ENCODE measurements at regions not wholly inside any gene's neighbourhood (a gene's known extent, or its start where the extent isn't known, plus 50 kb on each side); places are given as distances from the start of the nearest gene placed in this dataset.
A peak's percentile ranks its signal among the peaks of the same experiment; 100 is the strongest.

DNA sequence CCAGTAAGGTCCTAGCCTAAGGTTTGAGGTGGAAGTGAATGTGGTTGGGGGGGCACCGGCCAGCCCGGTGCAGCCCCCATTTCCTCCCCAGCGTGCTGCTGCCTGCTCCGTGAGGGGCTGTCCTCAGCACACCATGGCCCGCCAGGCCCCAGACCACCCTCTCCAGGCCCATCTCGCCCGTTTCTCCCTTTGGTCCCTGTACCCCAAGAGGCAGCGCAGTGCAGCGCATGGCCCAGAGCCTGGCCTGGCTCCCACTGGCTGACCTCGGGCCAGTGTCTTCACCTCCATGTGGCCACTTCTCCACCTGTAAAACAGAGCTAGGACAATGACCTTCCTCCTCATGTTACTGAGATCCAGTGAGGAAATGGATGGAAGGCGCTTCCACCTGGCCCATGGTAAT is 170.0 kb upstream of the GSE1 start:
- TF ChIP-seq, protein P1, sequence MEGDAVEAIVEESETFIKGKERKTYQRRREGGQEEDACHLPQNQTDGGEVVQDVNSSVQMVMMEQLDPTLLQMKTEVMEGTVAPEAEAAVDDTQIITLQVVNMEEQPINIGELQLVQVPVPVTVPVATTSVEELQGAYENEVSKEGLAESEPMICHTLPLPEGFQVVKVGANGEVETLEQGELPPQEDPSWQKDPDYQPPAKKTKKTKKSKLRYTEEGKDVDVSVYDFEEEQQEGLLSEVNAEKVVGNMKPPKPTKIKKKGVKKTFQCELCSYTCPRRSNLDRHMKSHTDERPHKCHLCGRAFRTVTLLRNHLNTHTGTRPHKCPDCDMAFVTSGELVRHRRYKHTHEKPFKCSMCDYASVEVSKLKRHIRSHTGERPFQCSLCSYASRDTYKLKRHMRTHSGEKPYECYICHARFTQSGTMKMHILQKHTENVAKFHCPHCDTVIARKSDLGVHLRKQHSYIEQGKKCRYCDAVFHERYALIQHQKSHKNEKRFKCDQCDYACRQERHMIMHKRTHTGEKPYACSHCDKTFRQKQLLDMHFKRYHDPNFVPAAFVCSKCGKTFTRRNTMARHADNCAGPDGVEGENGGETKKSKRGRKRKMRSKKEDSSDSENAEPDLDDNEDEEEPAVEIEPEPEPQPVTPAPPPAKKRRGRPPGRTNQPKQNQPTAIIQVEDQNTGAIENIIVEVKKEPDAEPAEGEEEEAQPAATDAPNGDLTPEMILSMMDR (IDR thresholded peaks at IDR 0.05): no peak
- TF ChIP-seq POLR2A (IDR thresholded peaks at IDR 0.05): no peak
- no peak for DNase-seq
- H3K4me1 ChIP-seq: peaks cover 0 to 18% of the 10 kb centered on the region in 2 donors
- no peaks in the 10 kb centered on the region for H3K36me3 ChIP-seq
- H3K4me3 ChIP-seq (replicated peaks in 1 of 3): no peak overlapping the region
- intact Hi-C loops (cut with DNase I): no loop called here
- H3K27ac ChIP-seq: no peak overlapping the region
- no peaks in the 10 kb centered on the region for H3K27me3 ChIP-seq
- 88% methylated on average over 8 to 11 of the region's 11 CpGs for WGBS, 2 donors
- H3K9me3 ChIP-seq: no peaks in the 10 kb centered on the region

DNA sequence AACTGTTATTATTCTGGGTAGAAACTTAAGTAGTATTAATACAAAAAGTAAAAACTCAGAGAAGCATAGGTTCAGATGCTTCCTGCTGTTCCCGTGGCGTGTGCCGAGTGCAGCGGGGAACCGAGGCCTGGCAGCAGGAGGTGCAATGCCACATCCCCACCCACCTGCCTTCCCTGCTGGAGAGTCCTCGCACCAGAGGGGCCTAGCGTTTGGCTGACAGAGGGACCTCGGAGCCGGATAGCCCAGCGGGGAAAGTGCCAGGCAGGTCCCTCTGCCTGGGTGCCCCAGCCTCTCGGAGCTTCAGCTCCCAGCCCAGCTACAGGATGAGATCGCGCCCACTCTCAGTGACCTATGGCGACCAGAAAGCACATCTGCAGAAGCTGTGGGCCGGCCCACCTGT is 169.6 kb upstream of the GSE1 start:
- H3K27me3 ChIP-seq: no peaks in the 10 kb centered on the region
- H3K27ac ChIP-seq: no peak overlapping the region
- 93 to 95% methylated on average over 12 to 15 of the region's 15 CpGs for WGBS, 2 donors
- no peak for TF ChIP-seq POLR2A (IDR thresholded peaks at IDR 0.05)
- TF ChIP-seq, protein P1 (IDR thresholded peaks at IDR 0.05): no peak
- no peak overlapping the region for H3K4me3 ChIP-seq (replicated peaks in 1 of 3)
- peaks cover 0 to 18% of the 10 kb centered on the region in 2 donors for H3K4me1 ChIP-seq
- no peaks in the 10 kb centered on the region for H3K9me3 ChIP-seq
- no peak for DNase-seq
- intact Hi-C loops (cut with DNase I): no loop called here
- no peaks in the 10 kb centered on the region for H3K36me3 ChIP-seq

DNA sequence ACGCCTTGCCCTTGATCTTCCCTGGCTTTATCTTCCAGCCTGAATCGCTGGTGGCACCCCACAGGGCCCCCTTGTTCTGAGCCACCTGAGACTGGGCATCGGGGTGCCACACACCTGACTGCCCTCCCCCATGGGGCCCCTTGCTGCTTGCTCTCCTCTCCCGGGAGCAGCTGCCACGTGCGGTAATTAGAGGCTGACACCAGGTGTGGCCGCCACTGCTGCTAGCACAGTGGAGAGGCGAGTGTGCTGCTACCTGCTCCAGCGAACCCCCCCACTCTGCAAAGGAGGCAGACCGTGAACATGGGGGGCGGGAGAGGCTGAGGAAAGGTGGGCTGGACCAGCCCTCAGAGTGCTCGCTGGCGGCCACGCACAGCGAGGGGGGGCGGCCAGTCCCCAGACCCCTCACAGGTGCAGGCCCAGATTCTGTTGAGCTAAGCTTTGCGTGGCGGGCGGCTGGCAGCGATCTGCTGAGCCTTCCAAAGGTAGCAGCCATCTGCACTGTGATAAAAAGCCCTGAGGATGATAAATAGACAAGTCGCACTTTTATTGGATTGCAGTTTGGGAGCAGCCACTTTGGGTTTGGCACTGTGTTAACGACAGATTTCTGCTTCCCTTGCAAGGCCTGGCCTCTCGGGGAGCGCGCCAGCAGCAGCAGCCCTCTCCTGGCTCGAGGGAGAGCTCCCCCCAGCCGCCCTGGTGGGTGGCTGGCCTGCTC is 167.9 kb upstream of the GSE1 start:
- 66 to 71% methylated on average over 14 to 16 of the region's 27 CpGs for WGBS, 2 donors

DNA sequence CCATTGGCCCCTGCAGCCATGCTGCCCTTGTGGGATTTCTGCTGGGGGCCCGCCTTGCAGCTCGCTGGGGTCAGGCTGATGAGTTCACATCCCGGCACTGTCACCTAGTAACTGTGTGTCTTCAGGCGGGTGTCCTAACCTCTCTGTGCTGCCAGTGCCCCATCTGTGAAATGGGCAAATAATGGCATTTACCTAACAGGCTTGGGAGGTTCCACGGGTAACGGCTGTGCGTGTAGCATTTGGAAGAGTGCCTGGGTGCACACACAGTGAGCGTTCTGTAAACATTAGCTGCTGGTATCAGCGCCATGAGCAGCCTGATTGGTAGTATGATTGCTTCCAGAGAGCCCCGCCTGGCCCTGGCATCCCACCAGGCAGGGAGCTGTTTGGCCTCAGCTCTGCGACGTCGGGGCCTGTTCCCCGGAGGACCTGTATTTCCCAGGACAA is 167.3 kb upstream of the GSE1 start:
- 42 to 50% methylated on average over 5 to 9 of the region's 14 CpGs for WGBS, 2 donors
- intact Hi-C loops (cut with DNase I): no loop called here
- Histone ChIP-seq H3K4me1 (peaks cover 0 to 18% of the 10 kb centered on the region in 2 donors), H3K27ac (no peak overlapping the region), H3K9me3 (no peaks in the 10 kb centered on the region), H3K4me3 (replicated peaks in 1 of 3) (no peak overlapping the region), H3K27me3 (no peaks in the 10 kb centered on the region), H3K36me3 (no peaks in the 10 kb centered on the region)
- DNase-seq: peak; percentile 65
- no peak for TF ChIP-seq POLR2A (IDR thresholded peaks at IDR 0.05)
- TF ChIP-seq, protein P1 (IDR thresholded peaks at IDR 0.05): no peak

More for the DNA sequence above, 167.9 kb upstream of the GSE1 start:
- Histone ChIP-seq H3K4me1 (peaks cover 0 to 18% of the 10 kb centered on the region in 2 donors), H3K27me3 (no peaks in the 10 kb centered on the region), H3K4me3 (replicated peaks in 1 of 3) (no peak overlapping the region), H3K27ac (no peak overlapping the region), H3K36me3 (no peaks in the 10 kb centered on the region), H3K9me3 (no peaks in the 10 kb centered on the region)
- no peak for TF ChIP-seq POLR2A (IDR thresholded peaks at IDR 0.05)
- TF ChIP-seq, protein P1 (IDR thresholded peaks at IDR 0.05): no peak
- intact Hi-C loops (cut with DNase I): no loop called here
- DNase-seq: peak; percentile 42 to 48

DNA sequence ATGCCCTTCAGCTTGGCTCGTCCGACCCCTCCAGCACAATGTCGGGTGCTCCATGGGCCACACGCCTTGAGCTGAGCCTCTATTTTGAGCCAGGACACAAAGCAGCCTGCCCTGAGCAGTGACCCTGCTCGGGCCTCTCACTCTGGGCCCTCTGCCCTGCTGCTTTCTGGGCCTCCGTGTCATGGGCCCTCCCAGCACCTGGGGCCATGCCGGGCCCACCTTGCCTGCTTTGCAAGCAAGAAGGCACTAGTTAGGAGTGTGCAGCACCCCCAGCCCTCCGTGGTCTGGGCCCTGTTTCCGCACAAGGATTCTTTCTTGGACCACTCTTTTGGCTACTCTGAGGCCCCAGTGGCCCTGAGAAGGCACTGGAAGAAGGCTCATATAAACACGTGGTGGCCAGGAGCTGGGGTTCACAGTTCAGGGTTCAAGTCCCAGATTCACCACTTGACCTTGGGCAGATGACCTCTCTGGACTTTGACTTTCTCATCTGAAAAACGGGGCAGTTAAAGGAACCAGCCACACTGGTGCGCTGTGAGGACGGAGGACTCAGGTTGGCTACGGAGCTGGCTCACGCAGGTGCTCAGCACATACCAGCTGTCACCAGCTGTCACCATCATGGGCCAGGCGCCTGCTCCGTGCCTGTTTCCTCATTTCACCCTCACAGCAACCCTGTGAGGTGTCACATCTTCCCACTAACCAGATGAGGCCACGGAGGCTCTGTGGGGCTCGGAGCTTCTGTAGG is 166.0 kb upstream of the GSE1 start:
- Histone ChIP-seq H3K4me3 (replicated peaks in 1 of 3) (no peak overlapping the region), H3K27ac (no peak overlapping the region)

More for the DNA sequence above, 166.0 kb upstream of the GSE1 start:
- no peaks in the 10 kb centered on the region for H3K9me3 ChIP-seq
- H3K27me3 ChIP-seq: no peaks in the 10 kb centered on the region
- peaks cover 0 to 18% of the 10 kb centered on the region in 2 donors for H3K4me1 ChIP-seq
- intact Hi-C loops (cut with DNase I): no loop called here
- TF ChIP-seq, protein P1 (IDR thresholded peaks at IDR 0.05): no peak
- DNase-seq: no peak
- 87% methylated on average over 9 to 14 of the region's 19 CpGs for WGBS, 2 donors
- no peaks in the 10 kb centered on the region for H3K36me3 ChIP-seq

Measured in thyroid gland (tissue), 4 donors.